Activated CD4-positive, alpha-beta T cell treated with anti-CD3 and anti-CD28 coated beads for 4 hours (primary cell): ENCODE measurements at regions not wholly inside any gene's neighbourhood (a gene's known extent, or its start where the extent isn't known, plus 50 kb on each side); places are given as distances from the start of the nearest gene placed in this dataset.

Experiments
- DNase-seq, 2 donors: peaks; one replicate each; pipeline ENCODE4 v3.0.0-alpha.2; 2020

GRCh38 chr11:134679592-134679991 lies 267.6 kb upstream of the B3GAT1 start:
- DNase-seq, result no peak

GRCh38 chr11:134678744-134679143 lies 266.7 kb upstream of the B3GAT1 start:
- no peak for DNase-seq

GRCh38 chr11:134677891-134678551 lies 266.0 kb upstream of the B3GAT1 start:
- DNase-seq, result no peak

GRCh38 chr11:134677397-134677822 lies 265.4 kb upstream of the B3GAT1 start:
- DNase-seq, result no peak

- DNase-seq, result no peak
These were observed 264.7 kb upstream of the B3GAT1 start for GRCh38 chr11:134676516-134677287.

- no peak for DNase-seq
These were observed 263.9 kb upstream of the B3GAT1 start for GRCh38 chr11:134675983-134676382.

- DNase-seq, result no peak
These were observed 262.9 kb upstream of the B3GAT1 start for GRCh38 chr11:134674974-134675373.

GRCh38 chr11:134670961-134671370 lies 258.9 kb upstream of the B3GAT1 start:
- DNase-seq, result no peak

- no peak for DNase-seq
These were observed 258.3 kb upstream of the B3GAT1 start for GRCh38 chr11:134670247-134670782.

GRCh38 chr11:134669796-134670195 lies 257.8 kb upstream of the B3GAT1 start:
- no peak for DNase-seq

- DNase-seq, result no peak
These were observed 256.8 kb upstream of the B3GAT1 start for GRCh38 chr11:134668796-134669195.

GRCh38 chr11:134668076-134668475 lies 256.0 kb upstream of the B3GAT1 start:
- DNase-seq, result no peak

GRCh38 chr11:134667505-134667904 lies 255.5 kb upstream of the B3GAT1 start:
- DNase-seq, result no peak

GRCh38 chr11:134667175-134667500 lies 255.1 kb upstream of the B3GAT1 start:
- DNase-seq, result no peak

- DNase-seq, result no peak
These were observed 254.5 kb upstream of the B3GAT1 start for GRCh38 chr11:134666273-134667174.

- DNase-seq, result no peak
These were observed 253.7 kb upstream of the B3GAT1 start for GRCh38 chr11:134665571-134666270.

- no peak for DNase-seq
These were observed 253.1 kb upstream of the B3GAT1 start for GRCh38 chr11:134665188-134665535.

- DNase-seq, result no peak
These were observed 252.6 kb upstream of the B3GAT1 start for GRCh38 chr11:134664447-134665187.

- DNase-seq, result no peak
These were observed 251.7 kb upstream of the B3GAT1 start for GRCh38 chr11:134663506-134664313.

GRCh38 chr11:134662629-134663360 lies 250.8 kb upstream of the B3GAT1 start:
- DNase-seq, result no peak
